H9 (cell line): ENCODE measurements at regions not wholly inside any gene's neighbourhood (a gene's known extent, or its start where the extent isn't known, plus 50 kb on each side); places are given as distances from the start of the nearest gene placed in this dataset.

Experiments
- DNase-seq: peaks from one replicate; pipeline ENCODE4 v3.0.0-alpha.2; 2017
- H2AFZ ChIP-seq: one replicate; pipeline ENCODE4 v1.6.1; 2013; ENCODE audit warnings: mild to moderate bottlenecking, low read length, control low read depth, moderate library complexity
- H2AK5ac ChIP-seq: 2 replicates; pipeline ENCODE4 v1.6.1; 2013; ENCODE audit warnings: low read length, control low read depth, mixed read lengths; ENCODE audit not compliant: insufficient read length
- H2BK120ac ChIP-seq: one replicate; pipeline ENCODE4 v1.6.1; 2013; ENCODE audit warnings: low read depth, mild to moderate bottlenecking, low read length, control low read depth, inconsistent platforms; ENCODE audit not compliant: poor library complexity, severe bottlenecking
- H2BK12ac ChIP-seq: 2 replicates; pipeline ENCODE4 v1.6.1; 2013; ENCODE audit warnings: low read length, control low read depth, mixed read lengths, low read depth; ENCODE audit not compliant: insufficient read length
- H2BK15ac ChIP-seq: 2 replicates; pipeline ENCODE4 v1.6.1; 2013; ENCODE audit warnings: low read depth, low read length, control low read depth
- H2BK20ac ChIP-seq: one replicate; pipeline ENCODE4 v1.6.1; 2013; ENCODE audit warnings: low read depth, mild to moderate bottlenecking, low read length, control low read depth, inconsistent platforms; ENCODE audit not compliant: poor library complexity, severe bottlenecking
- H2BK5ac ChIP-seq: 2 replicates; pipeline ENCODE4 v1.6.1; 2013; ENCODE audit warnings: low read length, control low read depth, mixed read lengths; ENCODE audit not compliant: insufficient read length
- H3K14ac ChIP-seq: 2 replicates; pipeline ENCODE4 v1.6.1; 2013; ENCODE audit warnings: low read length, control low read depth; ENCODE audit not compliant: insufficient read depth
- H3K18ac ChIP-seq: 2 replicates; pipeline ENCODE4 v1.6.1; 2013; ENCODE audit warnings: low read depth, mild to moderate bottlenecking, mixed read lengths, low read length, control low read depth; ENCODE audit not compliant: insufficient read length
- H3K23ac ChIP-seq: 2 replicates; pipeline ENCODE4 v1.6.1; 2013; ENCODE audit warnings: low read length, control low read depth, mixed read lengths, low read depth; ENCODE audit not compliant: insufficient read length
- H3K23me2 ChIP-seq: 2 replicates; pipeline ENCODE4 v1.6.1; 2013; ENCODE audit warnings: low read depth, mild to moderate bottlenecking, mixed read lengths, low read length, control low read depth; ENCODE audit not compliant: insufficient read length, poor library complexity, severe bottlenecking
- H3K27ac ChIP-seq: 2 replicates; pipeline ENCODE4 v1.5.1; 2013; ENCODE audit warnings: low read length, control low read depth, mixed read lengths, low read depth; ENCODE audit not compliant: insufficient read length
- H3K27me3 ChIP-seq: 2 replicates; pipeline ENCODE4 v1.6.1; 2013; ENCODE audit warnings: low read length, control low read depth, inconsistent platforms; ENCODE audit not compliant: insufficient read depth
- H3K4ac ChIP-seq: 2 replicates; pipeline ENCODE4 v1.6.1; 2013; ENCODE audit warnings: low read depth, mild to moderate bottlenecking, control low read depth, inconsistent platforms, low read length, moderate library complexity
- H3K4me1 ChIP-seq: 2 replicates; pipeline ENCODE4 v1.6.1; 2013; ENCODE audit warnings: low read length, control low read depth, inconsistent platforms; ENCODE audit not compliant: insufficient read depth
- H3K4me2 ChIP-seq: 2 replicates; pipeline ENCODE4 v1.6.1; 2013; ENCODE audit warnings: low read length, control low read depth, mixed read lengths; ENCODE audit not compliant: insufficient read length, insufficient read depth
- H3K56ac ChIP-seq: 2 replicates; pipeline ENCODE4 v1.6.1; 2013; ENCODE audit warnings: low read depth, mild to moderate bottlenecking, mixed read lengths, low read length, control low read depth; ENCODE audit not compliant: insufficient read length
- H3K79me1 ChIP-seq: 2 replicates; pipeline ENCODE4 v1.6.1; 2013; ENCODE audit warnings: low read depth, mild to moderate bottlenecking, moderate library complexity, low read length, control low read depth, inconsistent platforms; ENCODE audit not compliant: insufficient read depth, poor library complexity, severe bottlenecking
- H3K79me2 ChIP-seq: 2 replicates; pipeline ENCODE4 v1.6.1; 2013; ENCODE audit warnings: low read length, control low read depth, inconsistent platforms; ENCODE audit not compliant: insufficient read depth
- H3K9ac ChIP-seq: 2 replicates; pipeline ENCODE4 v1.6.1; 2013; ENCODE audit warnings: low read length, control low read depth, mixed read lengths; ENCODE audit not compliant: insufficient read length; ENCODE audit errors: extremely low read depth
- H3K9me3 ChIP-seq: one replicate; pipeline ENCODE4 v1.6.1; 2013; ENCODE audit warnings: low read depth, low read length, inconsistent platforms; ENCODE audit not compliant: control insufficient read depth
- H3T11ph ChIP-seq: one replicate; pipeline ENCODE4 v1.6.1; 2013; ENCODE audit warnings: mild to moderate bottlenecking, low read length, control low read depth, inconsistent platforms
- H4K20me1 ChIP-seq: one replicate; pipeline ENCODE4 v1.6.1; 2013; ENCODE audit not compliant: control insufficient read depth, insufficient read length, insufficient read depth
- H4K5ac ChIP-seq: 2 replicates; pipeline ENCODE4 v1.6.1; 2013; ENCODE audit warnings: low read depth, mild to moderate bottlenecking, mixed read lengths, low read length, control low read depth; ENCODE audit not compliant: insufficient read length
- H4K8ac ChIP-seq: replicated peaks from 2 replicates; pipeline ENCODE4 v1.6.1; 2013; ENCODE audit warnings: low read length, control low read depth, mixed read lengths, low read depth; ENCODE audit not compliant: insufficient read length
- H4K91ac ChIP-seq: 2 replicates; pipeline ENCODE4 v1.6.1; 2013; ENCODE audit warnings: low read depth, mild to moderate bottlenecking, moderate library complexity, mixed read lengths, low read length, control low read depth; ENCODE audit not compliant: insufficient read length
- H3K27ac Mint-ChIP-seq, 3 experiments: 2 replicates in 2 of 3; 3 replicates in 1 of 3; pipeline ENCODE4 v1.8.0; 2020 to 2021; ENCODE audit warnings: mixed read lengths in 3 of 3, mild to moderate bottlenecking in 1 of 3, moderate library complexity in 1 of 3
- H3K27me3 Mint-ChIP-seq: 2 replicates; pipeline ENCODE4 v1.8.0; 2021; ENCODE audit warnings: low read depth, mild to moderate bottlenecking, moderate library complexity, mixed read lengths
- H3K36me3 Mint-ChIP-seq, 3 experiments: 2 replicates in 2 of 3; 3 replicates in 1 of 3; pipeline ENCODE4 v1.8.0; 2020 to 2021; ENCODE audit warnings: low read depth in 3 of 3, mixed read lengths in 3 of 3; ENCODE audit not compliant: insufficient read depth in 1 of 3
- H3K4me1 Mint-ChIP-seq, 2 experiments: 2 replicates each; pipeline ENCODE4 v1.8.0; 2020; ENCODE audit warnings: mixed read lengths in 2 of 2
- H3K4me3 Mint-ChIP-seq, 2 experiments: 2 replicates in 1 of 2; 3 replicates in 1 of 2; pipeline ENCODE4 v1.8.0; 2020 to 2021; ENCODE audit warnings: mild to moderate bottlenecking in 2 of 2, mixed read lengths in 2 of 2, moderate library complexity in 1 of 2
- H3K9me3 Mint-ChIP-seq, 2 experiments: 2 replicates in 1 of 2; 3 replicates in 1 of 2; pipeline ENCODE4 v1.8.0; 2020; ENCODE audit warnings: mild to moderate bottlenecking in 2 of 2, mixed read lengths in 2 of 2, moderate library complexity in 1 of 2
- WGBS: extraction: QIAGEN DNeasy Blood & Tissue Kit; methylation state at CpG from one replicate; pipeline ENCODE4 v1.1.7; 2013; ENCODE audit warnings: missing lambda C conversion rate, low lambda C conversion rate, mixed read lengths; ENCODE audit not compliant: insufficient read length; ENCODE audit errors: extremely low coverage; 5-methylcytosine and 5-hydroxymethylcytosine counted together
- TF ChIP-seq, protein P1 (sequence below): fragments of 200-600 bp; sonication (generic); conservative IDR thresholded peaks from 3 replicates; pipeline ENCODE4 v1.8.0; 2021; ENCODE audit warnings: antibody characterized with exemption, mild to moderate bottlenecking

DNA sequence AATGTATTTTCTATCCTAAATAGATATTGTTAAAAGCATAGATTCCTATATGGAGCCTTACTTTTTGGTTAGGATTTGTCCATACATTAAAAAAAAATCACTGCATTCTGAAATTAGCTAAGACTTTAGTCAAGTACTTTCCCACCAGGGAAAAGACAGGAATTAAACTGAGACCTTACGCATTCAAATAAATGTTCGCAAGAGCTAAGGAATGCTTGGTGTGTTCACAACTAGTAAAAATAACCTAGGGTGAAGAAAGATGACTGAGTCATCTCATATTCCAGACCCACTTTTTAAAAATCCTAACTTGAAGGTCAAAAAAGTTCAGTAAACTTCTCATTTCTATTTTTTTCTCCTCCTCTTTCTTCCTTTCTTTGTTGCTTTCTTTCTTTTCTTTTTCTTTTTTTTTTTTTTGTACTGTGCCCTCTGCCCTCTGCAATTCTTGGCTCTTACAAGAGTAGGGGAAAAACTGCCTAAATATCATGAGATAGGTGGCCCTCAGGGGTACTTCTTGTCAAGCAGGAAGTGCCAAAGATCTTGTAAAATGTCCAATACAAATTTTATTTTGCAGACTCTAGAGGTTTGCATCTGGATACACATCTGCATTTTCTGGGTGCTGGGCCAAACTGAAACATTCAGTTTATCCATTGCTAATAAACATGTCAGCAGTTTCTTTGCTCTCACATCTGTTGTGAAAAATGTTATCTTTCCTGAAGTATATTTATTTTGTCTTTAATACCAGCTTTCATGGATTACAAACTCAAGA is 121.4 kb upstream of the GORAB start:
- Histone ChIP-seq H3K18ac (no peak overlapping the region), H2BK15ac (no peak overlapping the region), H3K4ac (no peak overlapping the region), H3K23me2 (no peaks in the 10 kb centered on the region), H3K56ac (no peak overlapping the region), H3K4me2 (no peak overlapping the region), H2BK5ac (no peak overlapping the region), H3K27ac (no peak overlapping the region), H2BK12ac (no peak overlapping the region), H4K20me1 (no peaks in the 10 kb centered on the region), H4K5ac (no peak overlapping the region), H2BK120ac (no peak overlapping the region), H3K14ac (no peak overlapping the region), H3K79me1 (no peaks in the 10 kb centered on the region), H2AFZ (no peak overlapping the region), H3K9me3 (no peaks in the 10 kb centered on the region), H3K4me1 (no peaks in the 10 kb centered on the region), H3K27me3 (no peaks in the 10 kb centered on the region), H3K23ac (no peak overlapping the region), H4K8ac (no peak overlapping the region), H3K79me2 (no peaks in the 10 kb centered on the region), H3T11ph (no peak overlapping the region), H2BK20ac (no peak overlapping the region), H2AK5ac (no peak overlapping the region), H3K9ac (no peak overlapping the region), H4K91ac (no peak overlapping the region)
- DNase-seq, result no peak
- WGBS, result no CpG with 5 or more reads among the region's 2 CpGs
- Mint-ChIP-seq H3K27ac (no peak overlapping the region), H3K4me3 (no peak overlapping the region), H3K27me3 (no peaks in the 10 kb centered on the region), H3K36me3 (no peaks in the 10 kb centered on the region), H3K9me3 (no peaks in the 10 kb centered on the region), H3K4me1 (peaks cover 0 to 2% of the 10 kb centered on the region in 2 experiments; a peak in 1 of 4 replicates)
- TF ChIP-seq, protein P1, sequence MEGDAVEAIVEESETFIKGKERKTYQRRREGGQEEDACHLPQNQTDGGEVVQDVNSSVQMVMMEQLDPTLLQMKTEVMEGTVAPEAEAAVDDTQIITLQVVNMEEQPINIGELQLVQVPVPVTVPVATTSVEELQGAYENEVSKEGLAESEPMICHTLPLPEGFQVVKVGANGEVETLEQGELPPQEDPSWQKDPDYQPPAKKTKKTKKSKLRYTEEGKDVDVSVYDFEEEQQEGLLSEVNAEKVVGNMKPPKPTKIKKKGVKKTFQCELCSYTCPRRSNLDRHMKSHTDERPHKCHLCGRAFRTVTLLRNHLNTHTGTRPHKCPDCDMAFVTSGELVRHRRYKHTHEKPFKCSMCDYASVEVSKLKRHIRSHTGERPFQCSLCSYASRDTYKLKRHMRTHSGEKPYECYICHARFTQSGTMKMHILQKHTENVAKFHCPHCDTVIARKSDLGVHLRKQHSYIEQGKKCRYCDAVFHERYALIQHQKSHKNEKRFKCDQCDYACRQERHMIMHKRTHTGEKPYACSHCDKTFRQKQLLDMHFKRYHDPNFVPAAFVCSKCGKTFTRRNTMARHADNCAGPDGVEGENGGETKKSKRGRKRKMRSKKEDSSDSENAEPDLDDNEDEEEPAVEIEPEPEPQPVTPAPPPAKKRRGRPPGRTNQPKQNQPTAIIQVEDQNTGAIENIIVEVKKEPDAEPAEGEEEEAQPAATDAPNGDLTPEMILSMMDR, result no peak
